ENCODE measurements at regions not wholly inside any gene's neighbourhood (a gene's known extent, or its start where the extent isn't known, plus 50 kb on each side); places are given as distances from the start of the nearest gene placed in this dataset.

- H3K4me3 ChIP-seq (ENCODE audit: low read depth in 1 of 2, low read length in 2 of 2): no peak overlapping the region
- H3K9me3 ChIP-seq (ENCODE audit: low read length): no peaks in the 10 kb centered on the region
- H3K4me1 ChIP-seq (ENCODE audit: insufficient read depth, low read length): no peaks in the 10 kb centered on the region
- H3K36me3 ChIP-seq (ENCODE audit: insufficient read depth, low read length): no peaks in the 10 kb centered on the region
- H3K27me3 ChIP-seq (ENCODE audit: control insufficient read depth in 1 of 2, insufficient read depth in 2 of 2, low read length in 2 of 2): no peaks in the 10 kb centered on the region
- H3K27ac ChIP-seq (ENCODE audit: low read depth, low read length): no peak overlapping the region
- H3K9ac ChIP-seq (ENCODE audit: low read length): no peak overlapping the region
Measured at GRCh38 chr9:107539427-107540163, 50.0 kb upstream of the KLF4 start.

Data from muscle layer of colon (tissue), 2 donors.